HCT116 (cell line): ENCODE measurements at regions not wholly inside any gene's neighbourhood (a gene's known extent, or its start where the extent isn't known, plus 50 kb on each side); places are given as distances from the start of the nearest gene placed in this dataset.

ENCODE experiments used
- ATAC-seq: fragments of 200-7000 bp; cut with Tn5 transposase; 2 replicates; pipeline ENCODE4 v1.9.1; 2020; ENCODE audit warnings: mild to moderate bottlenecking, moderate library complexity
- BruUV-seq: library from RNA; stranded (reverse); fragments of 400-500 nt; replicated peaks from 2 replicates; lab custom pipeline; 2021; lab: Mats Ljungman, UMichigan
- CTCF ChIA-PET: fragments of 300-600 bp; sonication (Branson Sonifier 250); formaldehyde crosslinking; loops from one replicate; lab custom pipeline; 2021; ENCODE audit warnings: antibody characterized with exemption; lab: Charles Lee
- POLR2A ChIA-PET: fragments of 300-600, 350-600 bp; sonication (Branson Sonifier 250); formaldehyde crosslinking; loops from one replicate; lab custom pipeline; 2021; ENCODE audit warnings: antibody characterized with exemption; lab: Charles Lee
- RAD21 ChIA-PET, 2 experiments: fragments of 300-600 bp; sonication (Branson Sonifier 250); formaldehyde crosslinking; loops; one replicate each; lab custom pipeline; 2023; ENCODE audit warnings: low total read pairs in 2 of 2; ENCODE audit not compliant: uncharacterized antibody in 2 of 2, unreplicated experiment in 2 of 2, low non-redundant PET in 1 of 2; lab: Charles Lee
- DNase-seq: peaks from one replicate; pipeline ENCODE4 v3.0.0-alpha.2; 2010; ENCODE audit warnings: low read depth, low spot score
- H2AFZ ChIP-seq: fragments of 200-600 bp; shearing (Covaris generic), sonication (generic); 2 replicates; pipeline ENCODE4 v1.6.1; 2017; ENCODE audit warnings: low read depth, mixed run types, mixed read lengths, antibody characterized with exemption, low read length; ENCODE audit not compliant: poor library complexity, severe bottlenecking
- H3K27ac ChIP-seq: 2 replicates; pipeline ENCODE4 v1.5.1; 2012; ENCODE audit warnings: low read depth, low read length
- H3K27me3 ChIP-seq: fragments of 200-600 bp; sonication (generic); 2 replicates; pipeline ENCODE4 v1.6.1; 2016; ENCODE audit warnings: mixed run types, low read length, mixed read lengths; ENCODE audit not compliant: insufficient read depth
- H3K36me3 ChIP-seq, 2 experiments: fragments of 200-500 bp in 1 of 2; fragments of 200-600 bp in 1 of 2; sonication (Bioruptor generic) in 1 of 2; sonication (generic) in 1 of 2; 2 replicates each; pipeline versions ENCODE4 v1.5.1 to v1.6.1; 2014 to 2016; ENCODE audit warnings: low read length in 2 of 2, inconsistent platforms in 1 of 2, mixed read lengths in 1 of 2, mixed run types in 1 of 2; ENCODE audit not compliant: insufficient read depth in 2 of 2, control insufficient read depth in 1 of 2
- H3K4me1 ChIP-seq, 2 experiments: fragments of 200-600 bp in 1 of 2; sonication (generic) in 1 of 2; 2 replicates each; pipeline versions ENCODE4 v1.5.1 to v1.6.1; 2012 to 2017; ENCODE audit warnings: low read length in 2 of 2, inconsistent platforms in 1 of 2, mild to moderate bottlenecking in 1 of 2, mixed read lengths in 1 of 2, mixed run types in 1 of 2, moderate library complexity in 1 of 2; ENCODE audit not compliant: insufficient read depth in 2 of 2, control insufficient read depth in 1 of 2
- H3K4me2 ChIP-seq: fragments of 200-600 bp; sonication (generic); 2 replicates; pipeline ENCODE4 v1.6.1; 2017; ENCODE audit warnings: mixed run types, low read length, mixed read lengths
- H3K4me3 ChIP-seq, 2 experiments: fragments of 200-600 bp in 1 of 2; sonication (generic) in 1 of 2; replicated peaks in 1 of 2; 2 replicates each; pipeline ENCODE4 v1.5.1; 2011 to 2016; ENCODE audit warnings: low read length in 2 of 2, control low read depth in 1 of 2, low read depth in 1 of 2, mild to moderate bottlenecking in 1 of 2, mixed read lengths in 1 of 2, mixed run types in 1 of 2
- H3K79me2 ChIP-seq: fragments of 200-600 bp; sonication (generic); 2 replicates; pipeline ENCODE4 v1.6.1; 2017; ENCODE audit warnings: mild to moderate bottlenecking, mixed run types, low read length, moderate library complexity, mixed read lengths; ENCODE audit not compliant: insufficient read depth
- H3K9ac ChIP-seq: fragments of 200-600 bp; sonication (generic); 2 replicates; pipeline ENCODE4 v1.6.1; 2016; ENCODE audit warnings: low read length, mixed read lengths
- H3K9me2 ChIP-seq: fragments of 200-600 bp; sonication (generic), shearing (Covaris generic); 2 replicates; pipeline ENCODE4 v1.6.1; 2017; ENCODE audit warnings: mixed run types, mild to moderate bottlenecking, moderate library complexity; ENCODE audit not compliant: insufficient read depth
- H3K9me3 ChIP-seq, 2 experiments: fragments of 200-500 bp in 1 of 2; fragments of 200-600 bp in 1 of 2; sonication (Bioruptor generic) in 1 of 2; sonication (generic) in 1 of 2; 2 replicates each; pipeline ENCODE4 v1.6.1; 2014 to 2017; ENCODE audit warnings: low read length in 2 of 2, mixed read lengths in 2 of 2, inconsistent platforms in 1 of 2, low read depth in 1 of 2, mild to moderate bottlenecking in 1 of 2, mixed run types in 1 of 2, moderate library complexity in 1 of 2; ENCODE audit not compliant: control insufficient read depth in 1 of 2, insufficient read depth in 1 of 2
- H4K20me1 ChIP-seq: fragments of 200-600 bp; sonication (generic), shearing (Covaris generic); 2 replicates; pipeline ENCODE4 v1.6.1; 2017; ENCODE audit warnings: mixed run types, mild to moderate bottlenecking, moderate library complexity; ENCODE audit not compliant: insufficient read depth
- CBX3 ChIP-seq: IDR thresholded peaks from 2 replicates; pipeline ENCODE4 v1.6.1; 2012; ENCODE audit warnings: low read depth
- CEBPB ChIP-seq: IDR thresholded peaks from 2 replicates; pipeline ENCODE4 v1.6.1; 2012; ENCODE audit warnings: low read depth
- CTCF ChIP-seq, 3 experiments: fragments of 200-600 bp in 1 of 3; sonication (generic) in 1 of 3; IDR thresholded peaks in 2 of 3; conservative IDR thresholded peaks in 1 of 3; 2 replicates each; pipeline ENCODE4 v1.5.1; 2012 to 2017; ENCODE audit warnings: low read depth in 2 of 3, low read length in 2 of 3, antibody characterized with exemption in 1 of 3, borderline replicate concordance in 1 of 3, control low read depth in 1 of 3, mild to moderate bottlenecking in 1 of 3, mixed read lengths in 1 of 3, mixed run types in 1 of 3, moderate library complexity in 1 of 3; ENCODE audit not compliant: insufficient read depth in 1 of 3
- EGR1 ChIP-seq: IDR thresholded peaks from 2 replicates; pipeline ENCODE4 v1.6.1; 2012; ENCODE audit warnings: low read depth
- ELF1 ChIP-seq: IDR thresholded peaks from 2 replicates; pipeline ENCODE4 v1.6.1; 2012; ENCODE audit warnings: low read depth, borderline replicate concordance
- EZH2 ChIP-seq: fragments of 200-600 bp; sonication (generic); IDR thresholded peaks from 2 replicates; pipeline ENCODE4 v1.6.1; 2017; ENCODE audit warnings: antibody characterized with exemption, mixed run types
- EZH2phosphoT487 ChIP-seq: fragments of 200-600 bp; IDR thresholded peaks from 2 replicates; pipeline ENCODE4 v1.6.1; 2018; ENCODE audit warnings: antibody characterized with exemption, borderline replicate concordance
- JUND ChIP-seq: IDR thresholded peaks from 2 replicates; pipeline ENCODE4 v1.6.1; 2012
- POLR2A ChIP-seq: IDR thresholded peaks from 2 replicates; pipeline ENCODE4 v1.7.0; 2011; ENCODE audit warnings: borderline replicate concordance; ENCODE audit not compliant: insufficient read depth, insufficient read length; ENCODE audit errors: extremely low read depth
- POLR2AphosphoS5 ChIP-seq: IDR thresholded peaks from 2 replicates; pipeline ENCODE4 v1.6.1; 2011; ENCODE audit warnings: mild to moderate bottlenecking, low read depth, low read length, moderate library complexity
- RAD21 ChIP-seq: IDR thresholded peaks from 2 replicates; pipeline ENCODE4 v1.6.1; 2012; ENCODE audit warnings: low read depth, mild to moderate bottlenecking
- SP1 ChIP-seq: IDR thresholded peaks from 2 replicates; pipeline ENCODE4 v1.6.1; 2012; ENCODE audit warnings: low read depth
- SRF ChIP-seq: IDR thresholded peaks from 2 replicates; pipeline ENCODE4 v1.6.1; 2012; ENCODE audit warnings: low read depth
- TCF7L2 ChIP-seq: IDR thresholded peaks from 2 replicates; pipeline ENCODE4 v1.7.0; 2011; ENCODE audit warnings: borderline replicate concordance, inconsistent platforms; ENCODE audit not compliant: insufficient read depth, insufficient read length; ENCODE audit errors: extremely low read depth
- YY1 ChIP-seq: IDR thresholded peaks from 2 replicates; pipeline ENCODE4 v1.6.1; 2011; ENCODE audit warnings: low read length, low read depth, moderate library complexity, mild to moderate bottlenecking; ENCODE audit not compliant: insufficient replicate concordance; ENCODE audit errors: extremely low read depth
- ZBTB33 ChIP-seq: IDR thresholded peaks from 2 replicates; pipeline ENCODE4 v1.6.1; 2011; ENCODE audit warnings: mild to moderate bottlenecking, low read length, moderate library complexity; ENCODE audit not compliant: insufficient replicate concordance; ENCODE audit errors: extremely low read depth
- ZNF274 ChIP-seq: fragments of 200-500 bp; sonication (Bioruptor generic); IDR thresholded peaks from 2 replicates; pipeline ENCODE4 v1.6.1; 2014; ENCODE audit warnings: mild to moderate bottlenecking, low read depth, low read length, inconsistent platforms
- intact Hi-C: fragments of 100-400 bp; cut with micrococcal nuclease; formaldehyde crosslinking; loops from 2 replicates; pipeline ENCODE4 v1.10.0; 2022

GRCh38 chr18:41323044-41323443 lies 632.0 kb upstream of the PIK3C3 start:
- no peak overlapping the region for H2AFZ ChIP-seq
- POLR2A ChIA-PET: no interaction called here
- ATAC-seq (no peak), DNase-seq (no peak)
- no peaks in the 10 kb centered on the region for H3K79me2 ChIP-seq
- H3K9me3 ChIP-seq: peaks cover 11 to 15% of the 10 kb centered on the region in 2 experiments; a peak in 2 of 4 replicates
- no peak overlapping the region for H3K4me3 ChIP-seq
- H3K4me2 ChIP-seq: no peak overlapping the region
- H3K9me2 ChIP-seq: no peaks in the 10 kb centered on the region
- H3K4me1 ChIP-seq: no peaks in the 10 kb centered on the region
- RAD21 ChIA-PET: no interaction called here
- no peak overlapping the region for H3K27ac ChIP-seq
- BruUV-seq: no TSS peak
- no peak overlapping the region for H3K9ac ChIP-seq
- TF ChIP-seq YY1: no peak
- TF ChIP-seq CBX3: no peak
- no peaks in the 10 kb centered on the region for H3K36me3 ChIP-seq
- CTCF ChIA-PET: no interaction called here
- no peaks in the 10 kb centered on the region for H3K27me3 ChIP-seq
- no peaks in the 10 kb centered on the region for H4K20me1 ChIP-seq
- intact Hi-C loops: no loop called here

- no peak for ATAC-seq
- intact Hi-C loops: no loop called here
- DNase-seq: no peak
- H3K27ac ChIP-seq: no peak overlapping the region
- no peaks in the 10 kb centered on the region for H3K9me2 ChIP-seq
- no peak overlapping the region for H2AFZ ChIP-seq
- ChIA-PET POLR2A (no interaction called here), CTCF (no interaction called here), RAD21 (no interaction called here)
- H3K4me3 ChIP-seq: no peak overlapping the region
- H3K79me2 ChIP-seq: no peaks in the 10 kb centered on the region
- H3K4me2 ChIP-seq: no peak overlapping the region
- peaks cover 11 to 22% of the 10 kb centered on the region in 2 experiments; a peak in 2 of 4 replicates for H3K9me3 ChIP-seq
- no peaks in the 10 kb centered on the region for H3K4me1 ChIP-seq
- no peaks in the 10 kb centered on the region for H4K20me1 ChIP-seq
- BruUV-seq: no TSS peak
- no peak for TF ChIP-seq SP1
- no peak for TF ChIP-seq SRF
- TF ChIP-seq YY1: no peak
- no peak for TF ChIP-seq EZH2
- TF ChIP-seq CTCF (IDR thresholded peaks at IDR 0.05 in 2 of 3, conservative IDR thresholded peaks at IDR 0.05 in 1 of 3; ENCODE audit: borderline replicate concordance in 1 of 3, insufficient read depth in 1 of 3, low read depth in 2 of 3, low read length in 2 of 3): no peak
- no peak for TF ChIP-seq EGR1
- no peak for TF ChIP-seq POLR2A
- no peak for TF ChIP-seq RAD21
- no peak for TF ChIP-seq ZBTB33
- no peak for TF ChIP-seq EZH2phosphoT487
- TF ChIP-seq ELF1: no peak
- TF ChIP-seq TCF7L2: no peak
- TF ChIP-seq CEBPB: no peak
- TF ChIP-seq CBX3: no peak
- TF ChIP-seq POLR2AphosphoS5: no peak
- TF ChIP-seq ZNF274: no peak
- TF ChIP-seq JUND: no peak
- no peak overlapping the region for H3K9ac ChIP-seq
- no peaks in the 10 kb centered on the region for H3K27me3 ChIP-seq
- no peaks in the 10 kb centered on the region for H3K36me3 ChIP-seq
Observed at GRCh38 chr18:41320100-41320499, 634.9 kb upstream of the PIK3C3 start.
